ENCODE measurements at regions not wholly inside any gene's neighbourhood (a gene's known extent, or its start where the extent isn't known, plus 50 kb on each side); places are given as distances from the start of the nearest gene placed in this dataset.
"Not testable (repeated sequence)": the region's sequence is repeated elsewhere in the genome, so short reads cannot be mapped to it uniquely, and the experiment has no call there.

DNA sequence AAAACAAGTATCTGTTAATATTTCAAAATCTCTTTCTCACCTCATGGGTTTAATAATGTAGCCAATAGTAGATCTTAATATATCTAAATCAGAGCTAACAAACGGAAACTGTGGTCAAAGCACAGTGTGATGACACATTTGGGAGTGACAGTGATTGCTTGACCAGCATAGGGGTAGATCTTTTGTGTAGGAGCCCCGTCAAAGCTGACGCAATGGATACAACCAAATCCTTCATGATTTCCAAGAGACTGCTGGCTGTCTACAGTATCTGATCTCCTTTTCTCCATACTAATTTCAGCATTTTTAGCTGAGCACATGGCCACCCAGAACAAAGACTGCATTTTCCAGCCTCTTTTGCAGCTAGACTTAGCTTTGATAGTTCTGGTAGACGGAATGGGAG, 299.3 kb upstream of the ECI2 start:
- Histone ChIP-seq H3K4me1 (ENCODE audit: control insufficient read depth, insufficient read depth, low read length) (no peaks in the 10 kb centered on the region), H3K27ac (ENCODE audit: insufficient read depth, low read depth, low read length, poor library complexity, severe bottlenecking) (no peak overlapping the region), H3K27me3 (ENCODE audit: control insufficient read depth, insufficient read depth, low read length, poor library complexity, severe bottlenecking) (no peaks in the 10 kb centered on the region), H3K36me3 (ENCODE audit: control insufficient read depth, insufficient read depth, low read length) (no peaks in the 10 kb centered on the region), H3K9me3 (ENCODE audit: control insufficient read depth, low read length) (no peaks in the 10 kb centered on the region), H3K4me3 (ENCODE audit: insufficient read depth, low read depth, low read length) (no peak overlapping the region)
- 92 to 98% methylated on average over 4 of the region's 4 CpGs for WGBS, 2 experiments

DNA sequence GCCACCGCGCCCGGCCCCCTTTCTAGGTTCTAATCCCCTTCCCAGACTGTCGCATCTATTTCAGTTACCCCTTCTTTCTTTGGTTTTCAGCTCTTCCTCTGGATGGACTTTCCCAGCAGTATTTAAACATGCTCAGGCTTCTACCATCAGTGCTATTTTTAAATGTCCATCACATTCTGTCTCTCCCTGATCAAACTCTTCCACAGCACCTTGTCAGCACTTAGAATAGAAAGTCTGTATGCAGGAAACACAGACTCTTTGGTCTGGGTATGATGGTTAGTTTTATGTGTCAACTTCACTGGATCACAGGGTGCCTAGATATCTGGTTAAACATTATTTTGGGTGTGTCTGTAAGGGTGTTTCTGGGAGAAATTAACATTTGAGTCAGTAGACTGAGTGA, 297.8 kb upstream of the ECI2 start:
- 94 to 95% methylated on average over 4 of the region's 4 CpGs for WGBS, 2 experiments
- no peaks in the 10 kb centered on the region for H3K27me3 ChIP-seq (ENCODE audit: control insufficient read depth, insufficient read depth, low read length, poor library complexity, severe bottlenecking)

DNA sequence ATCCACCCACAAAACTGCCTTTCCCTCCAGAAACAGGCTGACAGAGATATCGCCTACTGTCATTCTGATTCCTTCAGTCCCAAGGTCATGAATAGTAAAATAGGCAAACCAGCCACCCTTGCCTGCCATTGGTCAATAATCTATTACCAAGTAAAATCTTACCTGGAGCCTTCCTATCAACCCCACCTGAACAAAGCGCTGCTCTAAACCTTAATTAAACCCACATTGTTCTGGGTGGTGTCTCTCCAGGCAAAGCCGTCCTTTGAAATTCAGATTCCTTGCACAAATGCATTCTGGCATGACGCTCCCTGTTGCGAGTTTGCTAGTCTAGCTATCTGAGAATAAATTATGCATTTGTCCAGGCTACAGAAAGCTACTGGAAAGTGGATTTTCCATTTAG, 291.6 kb upstream of the ECI2 start:
- Histone ChIP-seq H3K4me1 (ENCODE audit: control insufficient read depth, insufficient read depth, low read length) (no peaks in the 10 kb centered on the region), H3K4me3 (ENCODE audit: insufficient read depth, low read depth, low read length) (no peak overlapping the region), H3K36me3 (ENCODE audit: control insufficient read depth, insufficient read depth, low read length) (no peaks in the 10 kb centered on the region), H3K9me3 (ENCODE audit: control insufficient read depth, low read length) (no peaks in the 10 kb centered on the region), H3K27me3 (ENCODE audit: control insufficient read depth, insufficient read depth, low read length, poor library complexity, severe bottlenecking) (no peaks in the 10 kb centered on the region), H3K27ac (ENCODE audit: insufficient read depth, low read depth, low read length, poor library complexity, severe bottlenecking) (no peak overlapping the region)
- 89 to 92% methylated on average over 5 of the region's 5 CpGs for WGBS, 2 experiments

More for the DNA sequence above, 297.8 kb upstream of the ECI2 start:
- Histone ChIP-seq H3K9me3 (ENCODE audit: control insufficient read depth, low read length) (no peaks in the 10 kb centered on the region), H3K27ac (ENCODE audit: insufficient read depth, low read depth, low read length, poor library complexity, severe bottlenecking) (no peak overlapping the region), H3K4me3 (ENCODE audit: insufficient read depth, low read depth, low read length) (no peak overlapping the region), H3K36me3 (ENCODE audit: control insufficient read depth, insufficient read depth, low read length) (no peaks in the 10 kb centered on the region), H3K4me1 (ENCODE audit: control insufficient read depth, insufficient read depth, low read length) (no peaks in the 10 kb centered on the region)

DNA sequence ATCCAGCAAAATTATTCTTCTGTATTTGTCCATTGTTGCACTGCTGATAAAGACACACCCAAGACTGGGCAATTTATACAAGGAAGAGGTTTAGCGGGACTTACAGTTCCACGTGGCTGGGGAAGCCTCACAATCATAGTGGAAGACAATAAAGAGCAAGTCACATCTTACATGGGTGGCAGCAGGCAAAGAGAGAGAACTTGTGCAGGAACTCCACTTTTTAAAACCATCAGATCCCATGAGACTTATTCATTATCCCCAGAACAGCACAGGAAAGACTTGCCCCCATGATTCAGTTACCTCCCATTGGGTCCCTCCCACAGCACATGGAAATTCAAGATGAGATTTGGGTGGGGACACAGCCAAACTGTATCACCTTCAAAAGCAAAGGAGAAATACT, 286.5 kb upstream of the ECI2 start:
- H3K4me1 ChIP-seq (ENCODE audit: control insufficient read depth, insufficient read depth, low read length), result no peaks in the 10 kb centered on the region
- WGBS, 2 experiments, result 96 to 100% methylated on average over 2 of the region's 2 CpGs
- no peak overlapping the region for H3K4me3 ChIP-seq (ENCODE audit: insufficient read depth, low read depth, low read length)
- no peaks in the 10 kb centered on the region for H3K36me3 ChIP-seq (ENCODE audit: control insufficient read depth, insufficient read depth, low read length)
- H3K27me3 ChIP-seq (ENCODE audit: control insufficient read depth, insufficient read depth, low read length, poor library complexity, severe bottlenecking), result no peaks in the 10 kb centered on the region
- H3K9me3 ChIP-seq (ENCODE audit: control insufficient read depth, low read length), result no peaks in the 10 kb centered on the region
- no peak overlapping the region for H3K27ac ChIP-seq (ENCODE audit: insufficient read depth, low read depth, low read length, poor library complexity, severe bottlenecking)

DNA sequence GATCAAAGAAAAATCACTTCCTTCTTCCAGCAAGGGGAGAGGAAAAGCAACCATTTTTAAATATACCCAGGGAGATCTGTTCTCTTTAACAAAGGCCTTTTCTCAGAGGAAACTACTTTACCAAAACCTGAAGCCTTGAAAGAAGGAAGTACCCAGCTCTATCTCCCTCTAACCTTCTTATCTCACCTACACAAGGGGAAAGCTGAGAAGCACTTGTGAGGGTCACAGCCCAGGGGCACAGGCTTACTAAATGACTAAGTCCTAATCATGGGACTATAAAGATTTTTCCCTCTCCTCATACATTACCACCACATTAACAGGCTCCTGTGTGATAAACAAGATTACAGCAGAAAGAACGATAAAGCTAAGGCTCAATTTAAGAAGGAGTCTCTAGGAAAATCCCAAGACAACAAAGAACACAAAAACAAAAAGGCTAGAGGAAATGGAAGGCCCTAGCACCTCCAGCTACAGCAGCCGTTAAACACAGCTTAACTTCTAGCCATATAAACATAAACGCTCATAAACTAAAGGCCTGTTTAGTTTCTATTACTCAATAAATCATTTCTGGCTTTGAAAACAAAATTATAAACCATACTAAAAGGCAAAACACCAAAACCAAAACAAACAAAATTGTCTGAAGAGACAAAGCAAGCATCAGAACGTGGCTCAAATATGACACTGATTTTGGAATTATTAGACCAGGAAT, 284.9 kb upstream of the ECI2 start:
- Histone ChIP-seq H3K4me3 (ENCODE audit: insufficient read depth, low read depth, low read length) (no peak overlapping the region), H3K4me1 (ENCODE audit: control insufficient read depth, insufficient read depth, low read length) (no peaks in the 10 kb centered on the region), H3K9me3 (ENCODE audit: control insufficient read depth, low read length) (no peaks in the 10 kb centered on the region), H3K27me3 (ENCODE audit: control insufficient read depth, insufficient read depth, low read length, poor library complexity, severe bottlenecking) (no peaks in the 10 kb centered on the region), H3K27ac (ENCODE audit: insufficient read depth, low read depth, low read length, poor library complexity, severe bottlenecking) (no peak overlapping the region), H3K36me3 (ENCODE audit: control insufficient read depth, insufficient read depth, low read length) (no peaks in the 10 kb centered on the region)
- WGBS, 2 experiments, result 90 to 94% methylated on average over 4 of the region's 4 CpGs

DNA sequence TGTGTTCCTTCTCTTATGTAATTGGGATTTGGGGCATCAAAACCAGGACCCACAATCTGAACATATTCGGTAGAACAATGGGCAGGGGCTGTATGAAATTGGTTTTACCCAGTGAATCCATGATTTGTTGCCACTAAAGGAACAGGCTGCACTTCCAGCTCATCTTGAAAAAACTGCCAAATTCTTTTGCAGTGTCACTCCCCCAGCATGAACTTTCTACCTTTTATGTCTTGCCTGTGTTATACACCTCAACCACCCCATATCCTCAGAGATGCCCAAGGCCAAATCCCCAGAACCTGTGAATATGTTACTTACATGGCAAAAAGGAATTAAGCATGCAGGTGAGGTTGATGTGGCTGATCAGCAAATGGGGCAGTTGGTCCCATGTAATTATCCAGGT, 280.2 kb upstream of the ECI2 start:
- Histone ChIP-seq H3K4me3 (ENCODE audit: insufficient read depth, low read depth, low read length) (no peak overlapping the region), H3K27me3 (ENCODE audit: control insufficient read depth, insufficient read depth, low read length, poor library complexity, severe bottlenecking) (no peaks in the 10 kb centered on the region), H3K27ac (ENCODE audit: insufficient read depth, low read depth, low read length, poor library complexity, severe bottlenecking) (no peak overlapping the region), H3K9me3 (ENCODE audit: control insufficient read depth, low read length) (no peaks in the 10 kb centered on the region), H3K36me3 (ENCODE audit: control insufficient read depth, insufficient read depth, low read length) (no peaks in the 10 kb centered on the region), H3K4me1 (ENCODE audit: control insufficient read depth, insufficient read depth, low read length) (no peaks in the 10 kb centered on the region)
- WGBS, 2 experiments, result 93 to 94% methylated on average over 1 of the region's 1 CpG

DNA sequence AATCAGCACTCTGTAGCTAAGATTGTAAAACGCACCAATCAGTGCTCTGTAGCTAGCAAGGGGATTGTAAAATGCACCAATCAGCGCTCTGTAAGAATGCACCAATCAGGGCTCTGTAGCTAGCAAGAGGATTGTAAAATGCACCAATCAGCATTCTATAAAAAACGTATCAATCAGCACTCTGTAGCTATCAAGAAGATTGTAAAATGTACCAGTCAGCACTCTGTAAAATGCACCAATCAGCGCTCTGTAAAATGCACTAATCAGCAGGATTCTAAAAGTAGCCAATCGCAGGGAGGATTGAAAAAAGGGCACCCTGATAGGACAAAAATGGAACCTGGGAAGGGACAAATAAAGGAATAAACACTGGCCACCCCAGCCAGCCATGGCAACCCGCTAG, 278.7 kb upstream of the ECI2 start:
- not testable (repeated sequence) for H3K27me3 ChIP-seq (ENCODE audit: control insufficient read depth, insufficient read depth, low read length, poor library complexity, severe bottlenecking); H3K4me3 ChIP-seq (ENCODE audit: insufficient read depth, low read depth, low read length); H3K27ac ChIP-seq (ENCODE audit: insufficient read depth, low read depth, low read length, poor library complexity, severe bottlenecking); H3K4me1 ChIP-seq (ENCODE audit: control insufficient read depth, insufficient read depth, low read length); H3K9me3 ChIP-seq (ENCODE audit: control insufficient read depth, low read length); H3K36me3 ChIP-seq (ENCODE audit: control insufficient read depth, insufficient read depth, low read length)
- 56 to 69% methylated on average over 4 to 6 of the region's 6 CpGs for WGBS, 2 experiments

DNA sequence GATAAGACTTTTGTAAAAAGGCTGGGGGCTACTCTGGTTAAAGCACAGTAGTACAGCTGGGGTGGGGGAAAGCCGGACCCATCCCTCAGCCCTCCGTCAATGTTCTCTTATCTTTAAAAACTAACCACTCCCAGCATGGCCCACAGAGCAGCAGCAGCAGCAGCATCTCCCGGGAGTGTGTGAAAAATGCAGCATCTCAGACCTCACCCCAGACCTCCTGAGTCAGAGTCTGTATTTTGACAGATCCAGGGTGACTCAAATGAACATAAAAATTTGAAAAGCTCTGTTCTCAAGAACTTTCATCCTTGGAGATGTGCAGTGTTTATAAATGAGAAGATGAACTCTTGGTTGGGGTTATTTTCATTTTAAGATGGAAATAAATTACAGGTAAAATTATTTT, 277.7 kb upstream of the ECI2 start:
- no peaks in the 10 kb centered on the region for H3K27me3 ChIP-seq (ENCODE audit: control insufficient read depth, insufficient read depth, low read length, poor library complexity, severe bottlenecking)
- no peaks in the 10 kb centered on the region for H3K4me1 ChIP-seq (ENCODE audit: control insufficient read depth, insufficient read depth, low read length)
- H3K27ac ChIP-seq (ENCODE audit: insufficient read depth, low read depth, low read length, poor library complexity, severe bottlenecking), result no peak overlapping the region
- WGBS, 2 experiments, result 78 to 93% methylated on average over 3 of the region's 3 CpGs
- H3K4me3 ChIP-seq (ENCODE audit: insufficient read depth, low read depth, low read length), result no peak overlapping the region
- no peaks in the 10 kb centered on the region for H3K9me3 ChIP-seq (ENCODE audit: control insufficient read depth, low read length)
- H3K36me3 ChIP-seq (ENCODE audit: control insufficient read depth, insufficient read depth, low read length), result no peaks in the 10 kb centered on the region

DNA sequence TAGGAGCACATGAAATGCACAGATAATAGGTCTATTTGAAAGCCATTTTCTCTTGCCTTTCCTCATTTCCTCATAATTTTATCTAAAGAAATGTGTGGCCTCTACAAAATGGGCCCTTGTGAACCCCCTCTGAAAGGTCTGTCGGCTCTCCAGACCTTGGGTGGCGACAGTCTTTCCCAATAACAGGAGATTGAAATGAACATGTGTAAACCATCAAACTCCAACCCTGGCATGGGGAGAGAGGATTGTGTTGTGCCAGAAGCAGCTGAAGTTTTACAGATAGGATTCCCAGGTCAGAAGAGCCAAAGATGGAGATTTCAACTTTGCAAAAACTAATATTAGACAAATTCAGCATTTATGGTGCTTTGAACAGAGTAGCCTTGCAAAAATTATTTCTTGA, 277.1 kb upstream of the ECI2 start:
- Histone ChIP-seq H3K9me3 (ENCODE audit: control insufficient read depth, low read length) (no peaks in the 10 kb centered on the region), H3K4me1 (ENCODE audit: control insufficient read depth, insufficient read depth, low read length) (no peaks in the 10 kb centered on the region), H3K27me3 (ENCODE audit: control insufficient read depth, insufficient read depth, low read length, poor library complexity, severe bottlenecking) (no peaks in the 10 kb centered on the region), H3K27ac (ENCODE audit: insufficient read depth, low read depth, low read length, poor library complexity, severe bottlenecking) (no peak overlapping the region), H3K36me3 (ENCODE audit: control insufficient read depth, insufficient read depth, low read length) (no peaks in the 10 kb centered on the region), H3K4me3 (ENCODE audit: insufficient read depth, low read depth, low read length) (no peak overlapping the region)
- WGBS, 2 experiments, result 98 to 100% methylated on average over 2 of the region's 2 CpGs

DNA sequence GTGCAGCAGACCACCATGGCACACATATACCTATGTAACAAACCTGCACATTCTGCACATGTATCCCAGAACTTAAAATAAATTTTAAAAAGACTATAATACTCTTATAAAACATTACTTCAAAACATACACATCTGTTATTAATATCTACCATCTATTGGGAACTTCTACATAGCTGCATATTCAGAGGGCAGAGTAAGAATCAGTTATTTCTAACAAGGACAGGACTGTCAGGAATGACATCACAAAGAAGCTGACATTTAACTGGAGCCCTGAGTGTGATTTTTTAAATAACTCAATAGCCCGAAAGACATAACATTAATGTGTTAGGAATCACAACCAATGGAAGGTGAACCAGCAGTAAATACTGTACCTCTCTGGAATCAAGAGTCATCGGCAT, 276.7 kb upstream of the ECI2 start:
- WGBS, 2 experiments, result 45 to 50% methylated on average over 2 of the region's 2 CpGs

DNA sequence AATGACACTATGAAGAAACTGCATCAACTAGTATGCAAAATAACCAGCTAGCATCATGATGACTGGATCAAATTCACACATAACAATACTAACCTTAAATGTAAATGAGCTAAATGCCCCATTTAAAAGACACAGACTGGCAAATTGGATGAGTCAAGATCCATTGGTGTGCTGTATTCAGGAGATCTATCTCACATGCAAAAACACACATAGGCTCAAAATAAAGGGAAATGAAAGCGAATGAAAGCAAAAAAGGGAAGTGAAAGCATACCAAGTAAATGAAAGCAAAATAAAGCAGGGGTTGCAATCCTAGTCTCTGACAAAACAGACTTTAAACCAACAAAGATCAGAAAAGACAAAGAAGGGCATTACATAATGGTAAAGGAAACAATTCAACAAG, 272.3 kb upstream of the ECI2 start:
- H3K27ac ChIP-seq (ENCODE audit: insufficient read depth, low read depth, low read length, poor library complexity, severe bottlenecking); H3K27me3 ChIP-seq (ENCODE audit: control insufficient read depth, insufficient read depth, low read length, poor library complexity, severe bottlenecking); H3K4me1 ChIP-seq (ENCODE audit: control insufficient read depth, insufficient read depth, low read length); H3K4me3 ChIP-seq (ENCODE audit: insufficient read depth, low read depth, low read length); H3K36me3 ChIP-seq (ENCODE audit: control insufficient read depth, insufficient read depth, low read length); H3K9me3 ChIP-seq (ENCODE audit: control insufficient read depth, low read length): not testable (repeated sequence)
- WGBS, 2 experiments, result 80 to 91% methylated on average over 1 of the region's 1 CpG

More for the DNA sequence above, 276.7 kb upstream of the ECI2 start:
- H3K9me3 ChIP-seq (ENCODE audit: control insufficient read depth, low read length), result no peaks in the 10 kb centered on the region
- H3K27me3 ChIP-seq (ENCODE audit: control insufficient read depth, insufficient read depth, low read length, poor library complexity, severe bottlenecking), result no peaks in the 10 kb centered on the region
- H3K4me3 ChIP-seq (ENCODE audit: insufficient read depth, low read depth, low read length), result no peak overlapping the region
- no peaks in the 10 kb centered on the region for H3K36me3 ChIP-seq (ENCODE audit: control insufficient read depth, insufficient read depth, low read length)
- H3K4me1 ChIP-seq (ENCODE audit: control insufficient read depth, insufficient read depth, low read length), result no peaks in the 10 kb centered on the region
- H3K27ac ChIP-seq (ENCODE audit: insufficient read depth, low read depth, low read length, poor library complexity, severe bottlenecking), result no peak overlapping the region

Measured in ectodermal cell (in vitro differentiated cells).